Left forelimb (tissue), 1 donor: ENCODE measurements at regions not wholly inside any gene's neighbourhood (a gene's known extent, or its start where the extent isn't known, plus 50 kb on each side); places are given as distances from the start of the nearest gene placed in this dataset.
"Not testable (repeated sequence)": the region's sequence is repeated elsewhere in the genome, so short reads cannot be mapped to it uniquely, and the experiment has no call there.

Experiments used
- DNase-seq: peaks from one replicate; pipeline ENCODE4 v3.0.0-alpha.2; 2018; ENCODE audit warnings: low spot score

- DNase-seq: no peak
These were observed 405.2 kb downstream of the ARL4A start for GRCh38 chr7:13092708-13093005.

DNA sequence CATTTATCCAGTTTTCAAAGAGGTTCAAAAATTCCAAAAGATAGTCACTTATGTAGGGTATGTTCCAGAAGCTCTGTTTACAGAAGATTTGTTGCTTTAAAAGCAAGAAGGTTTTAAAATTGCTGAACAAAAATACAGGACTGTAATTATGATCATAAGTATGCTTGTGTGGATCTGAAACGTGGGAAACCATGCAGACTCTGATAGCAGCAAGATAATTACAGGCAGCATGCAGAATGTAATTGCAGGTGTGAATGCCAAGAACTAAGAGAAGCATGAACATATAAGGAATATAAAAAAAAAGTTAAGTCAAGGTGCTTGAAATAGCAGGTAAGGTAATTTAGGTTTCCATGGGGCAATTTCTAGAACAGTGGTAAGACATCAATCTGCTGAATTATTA lies 405.7 kb downstream of the ARL4A start:
- no peak for DNase-seq

DNA sequence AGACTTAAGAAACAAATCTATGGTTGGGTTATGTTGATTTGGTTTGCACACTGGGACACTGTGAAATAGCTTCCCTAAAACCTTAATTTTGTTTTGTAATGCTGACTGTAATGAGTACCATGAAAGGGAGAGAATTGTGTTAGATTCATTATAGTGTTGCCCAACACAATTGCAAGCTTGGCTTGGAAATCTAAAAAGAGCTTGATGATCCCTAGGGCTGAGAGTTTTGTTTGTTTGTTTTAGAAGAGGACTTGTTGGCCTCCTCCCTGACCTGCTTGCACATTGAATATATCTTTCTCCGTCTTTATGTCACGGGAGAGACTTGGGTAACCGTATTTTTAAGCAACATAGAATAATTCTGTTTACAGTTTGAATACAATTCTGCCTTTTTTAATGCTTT lies 410.1 kb downstream of the ARL4A start:
- DNase-seq: no peak

DNA sequence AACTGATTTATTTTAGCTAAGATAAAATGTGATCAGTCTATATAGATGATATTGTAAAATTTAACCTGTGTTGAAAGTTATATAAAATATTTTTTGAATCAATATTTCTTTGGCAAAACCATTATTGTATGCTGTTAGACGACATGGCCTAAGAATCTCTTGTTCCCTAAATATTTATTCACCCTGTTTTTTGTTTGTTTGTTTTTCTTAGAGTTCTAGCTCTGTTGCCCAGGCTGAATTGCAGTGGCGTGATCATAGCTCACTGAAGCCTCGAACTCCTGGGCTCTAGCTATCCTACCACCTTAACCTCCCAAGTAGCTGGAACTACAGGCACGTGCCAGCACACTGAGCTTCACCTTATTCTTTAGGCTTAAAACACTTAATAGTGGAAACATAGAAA lies 410.7 kb downstream of the ARL4A start:
- DNase-seq: no peak

GRCh38 chr7:13099154-13099795 lies 411.8 kb downstream of the ARL4A start:
- DNase-seq: no peak

- no peak for DNase-seq
These were observed 416.7 kb downstream of the ARL4A start for GRCh38 chr7:13104128-13104527.

GRCh38 chr7:13105209-13105608 lies 417.8 kb downstream of the ARL4A start:
- no peak for DNase-seq

GRCh38 chr7:13106513-13106912 lies 419.1 kb downstream of the ARL4A start:
- DNase-seq: no peak

GRCh38 chr7:13107291-13107690 lies 419.9 kb downstream of the ARL4A start:
- no peak for DNase-seq

DNA sequence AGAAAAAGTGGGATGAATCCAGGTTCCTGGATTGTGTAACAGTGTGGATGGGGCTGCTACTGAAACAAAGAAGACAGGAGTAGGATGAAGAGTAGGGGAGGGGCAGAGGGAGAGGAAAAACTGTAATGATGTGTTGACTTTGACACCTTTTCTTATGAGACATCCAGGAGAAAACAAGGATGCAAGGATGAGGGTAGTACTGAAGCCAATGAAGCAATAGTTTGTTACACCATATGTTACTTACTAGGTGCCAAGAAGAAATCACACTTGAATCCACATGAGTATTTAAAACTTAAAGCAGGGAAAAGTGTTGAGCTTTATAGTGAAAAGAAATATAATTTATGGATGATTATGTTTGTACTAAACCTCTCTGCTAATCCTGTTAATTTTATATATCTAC lies 420.6 kb downstream of the ARL4A start:
- no peak for DNase-seq

DNA sequence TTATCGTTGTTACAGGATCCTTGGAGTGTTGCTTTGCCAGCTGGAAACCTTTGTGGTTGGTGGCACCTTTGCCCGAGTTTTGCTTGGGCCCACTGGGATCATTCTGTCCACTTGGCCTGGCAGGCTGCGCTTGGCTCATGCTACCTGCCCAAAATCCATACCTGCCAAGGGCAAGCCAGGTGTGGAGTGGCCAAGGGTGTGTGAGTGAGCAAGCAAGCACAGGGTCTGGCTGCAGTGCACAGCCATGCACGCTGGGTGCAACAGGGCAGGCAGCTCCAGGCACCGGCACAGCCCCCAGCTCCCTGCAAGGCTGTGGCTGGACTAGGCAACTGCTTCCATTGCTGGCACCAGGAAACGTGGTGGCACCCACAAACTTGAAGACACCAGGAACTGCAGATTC lies 421.8 kb downstream of the ARL4A start:
- no peak for DNase-seq

DNA sequence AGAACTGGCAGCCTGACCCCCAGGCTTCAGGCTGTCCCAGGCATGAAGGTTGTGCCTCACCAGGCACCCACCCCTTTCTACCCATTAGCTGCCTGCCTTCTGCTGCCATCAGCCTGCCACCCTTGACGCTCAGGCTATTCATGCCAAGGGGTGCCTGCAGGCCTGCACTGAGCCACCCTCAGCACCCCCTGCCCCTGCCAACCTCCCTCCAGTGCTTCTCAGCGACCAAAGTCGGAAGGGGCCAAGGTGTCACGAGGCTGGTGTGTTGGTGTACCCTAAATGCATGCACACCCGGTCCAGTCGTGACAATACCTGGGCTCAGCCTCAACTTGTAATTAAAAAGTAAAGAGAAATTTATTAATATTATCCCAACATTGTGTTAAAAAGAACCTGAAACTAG lies 422.7 kb downstream of the ARL4A start:
- no peak for DNase-seq

DNA sequence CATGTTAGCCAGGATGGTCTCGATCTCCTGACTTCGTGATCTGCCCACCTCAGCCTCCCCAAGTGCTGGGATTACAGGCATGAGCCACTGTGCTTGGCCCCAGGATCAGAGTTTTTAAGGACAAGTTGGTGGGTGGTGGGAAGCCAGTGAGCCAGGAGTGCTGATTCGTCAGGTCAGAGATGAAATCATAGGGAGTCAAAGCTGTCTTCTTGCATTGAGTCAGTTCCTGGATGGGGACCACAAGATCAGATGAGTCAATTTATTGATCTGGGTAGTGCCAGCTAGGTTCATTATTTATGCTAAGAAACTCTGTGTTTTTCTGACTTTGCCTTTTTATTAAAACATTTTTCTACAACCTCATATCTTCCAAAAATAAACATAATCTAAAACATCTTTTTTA lies 423.8 kb downstream of the ARL4A start:
- DNase-seq: no peak

DNA sequence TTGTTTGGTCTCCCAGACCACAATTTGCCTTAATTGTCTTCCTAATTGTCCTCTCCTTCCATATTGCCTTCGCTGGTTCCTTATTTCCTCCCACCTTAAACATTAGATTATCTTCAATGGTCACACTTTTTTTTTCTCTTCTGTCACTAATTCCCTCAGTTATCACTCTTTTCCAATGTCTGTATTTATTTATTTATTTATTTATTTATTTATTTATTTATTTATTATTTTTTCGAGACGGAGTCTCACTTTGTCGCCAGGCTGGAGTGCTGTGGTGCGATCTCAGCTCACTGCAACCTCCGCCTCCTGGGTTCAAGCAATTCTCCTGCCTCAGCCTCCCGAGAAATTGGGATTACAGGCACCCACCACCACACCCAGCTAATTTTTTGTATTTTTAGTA lies 426.8 kb downstream of the ARL4A start:
- DNase-seq: not testable (repeated sequence)

DNA sequence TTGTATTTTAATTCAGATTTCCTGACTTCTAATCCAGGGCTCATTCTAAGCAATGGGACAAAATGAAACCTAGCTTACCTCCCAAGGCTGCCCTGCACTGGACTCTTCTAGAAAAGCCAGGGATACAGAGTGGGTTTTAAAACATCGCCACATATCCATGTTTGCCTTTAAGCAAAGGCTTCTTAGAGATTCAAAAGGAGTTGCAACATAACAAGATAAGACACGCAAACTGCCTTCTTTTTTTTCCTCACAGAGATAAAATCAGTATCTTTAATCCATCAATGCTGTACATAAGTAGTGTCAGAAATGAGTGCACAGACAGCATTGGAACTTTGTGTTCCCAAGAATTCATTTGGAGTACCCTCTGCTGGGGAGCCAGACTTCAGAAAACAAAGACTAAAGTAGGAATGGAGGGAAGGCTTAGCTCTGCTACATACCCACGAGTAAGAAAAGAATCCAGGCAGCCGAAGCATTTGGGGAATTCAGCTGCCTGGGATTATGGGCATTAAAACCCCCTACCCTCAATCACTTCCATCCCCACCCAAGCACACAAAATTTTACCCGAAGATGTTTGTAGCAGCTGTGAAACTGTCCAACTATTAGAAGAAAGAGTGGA lies 427.8 kb downstream of the ARL4A start:
- DNase-seq: no peak

- no peak for DNase-seq
These were observed 428.4 kb downstream of the ARL4A start for GRCh38 chr7:13115855-13116254.

- no peak for DNase-seq
These were observed 429.7 kb downstream of the ARL4A start for GRCh38 chr7:13117103-13117502.

GRCh38 chr7:13117592-13117991 lies 430.2 kb downstream of the ARL4A start:
- DNase-seq: no peak

DNA sequence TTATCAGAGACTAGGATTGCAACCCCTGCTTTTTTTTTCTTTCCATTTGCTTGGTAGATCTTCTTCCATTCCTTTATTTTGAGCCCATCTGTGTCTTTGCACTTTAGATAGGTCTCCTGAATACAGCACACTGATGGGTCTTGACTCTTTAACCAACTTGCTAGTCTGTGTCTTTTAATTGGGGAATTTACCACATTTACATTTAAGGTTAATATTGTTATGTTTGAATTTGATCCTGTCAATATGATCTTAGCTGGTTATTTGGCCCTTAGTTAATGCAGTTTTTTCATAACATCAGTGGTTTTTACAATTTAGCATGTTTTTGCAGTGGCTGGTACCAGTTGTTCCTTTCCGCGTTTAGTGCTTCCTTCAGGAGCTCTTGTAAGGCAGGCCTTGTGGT lies 437.2 kb downstream of the ARL4A start:
- not testable (repeated sequence) for DNase-seq

- no peak for DNase-seq
These were observed 438.9 kb downstream of the ARL4A start for GRCh38 chr7:13126347-13126746.

GRCh38 chr7:13130321-13130720 lies 442.9 kb downstream of the ARL4A start:
- no peak for DNase-seq

- DNase-seq: not testable (repeated sequence)
These were observed 443.5 kb downstream of the ARL4A start for GRCh38 chr7:13130906-13131305.

- DNase-seq: no peak
These were observed 444.9 kb downstream of the ARL4A start for GRCh38 chr7:13132314-13132713.

GRCh38 chr7:13136345-13136744 lies 448.9 kb downstream of the ARL4A start:
- not testable (repeated sequence) for DNase-seq
